SK-N-SH (cell line): ENCODE measurements at regions not wholly inside any gene's neighbourhood (a gene's known extent, or its start where the extent isn't known, plus 50 kb on each side); places are given as distances from the start of the nearest gene placed in this dataset.
A peak's percentile ranks its signal among the peaks of the same experiment; 100 is the strongest.

Experiments
- CTCF ChIA-PET: fragments of 300-600, 350-600 bp; formaldehyde crosslinking; extraction: SDS; loops from one replicate; lab custom pipeline; 2021; lab: Yijun Ruan, JAX
- POLR2A ChIA-PET: fragments of 350-600 bp; sonication (Branson Sonifier 250); formaldehyde crosslinking; extraction: SDS; loops from one replicate; lab custom pipeline; 2020; ENCODE audit warnings: antibody characterized with exemption, inconsistent platforms; lab: Yijun Ruan, JAX
- DNase-seq: peaks from one replicate; pipeline ENCODE4 v3.0.0; 2012
- H2AFZ ChIP-seq: fragments of 200-600 bp; sonication (generic); 2 replicates; pipeline ENCODE4 v1.8.1; 2016; ENCODE audit warnings: antibody characterized with exemption, mild to moderate bottlenecking, low read depth
- H3F3A ChIP-seq: fragments of 200-600 bp; sonication (generic); replicated peaks from 2 replicates; pipeline ENCODE3; 2016; ENCODE audit warnings: antibody characterized with exemption, mild to moderate bottlenecking; ENCODE audit not compliant: insufficient read depth
- H3K27ac ChIP-seq, 2 experiments: fragments of 200-500 bp in 1 of 2; fragments of 200-600 bp in 1 of 2; sonication (Bioruptor generic) in 1 of 2; sonication (generic), shearing (Covaris generic) in 1 of 2; 2 replicates each; pipeline versions ENCODE4 v1.5.1 to v1.6.1; 2014 to 2016; ENCODE audit warnings: low read depth in 2 of 2, inconsistent platforms in 1 of 2, low read length in 1 of 2, mild to moderate bottlenecking in 1 of 2, mixed read lengths in 1 of 2
- H3K27me3 ChIP-seq: fragments of 200-600 bp; sonication (generic), shearing (Covaris generic); 2 replicates; pipeline ENCODE4 v1.6.1; 2016; ENCODE audit warnings: mixed run types; ENCODE audit not compliant: insufficient read depth
- H3K36me3 ChIP-seq, 2 experiments: fragments of 200-500 bp in 1 of 2; fragments of 200-600 bp in 1 of 2; sonication (Bioruptor generic) in 1 of 2; sonication (generic) in 1 of 2; replicated peaks in 1 of 2; 2 replicates each; pipeline versions ENCODE3 to v1.5.1; 2014 to 2016; ENCODE audit warnings: low read length in 1 of 2, mild to moderate bottlenecking in 1 of 2; ENCODE audit not compliant: insufficient read depth in 2 of 2, control insufficient read depth in 1 of 2
- H3K4me1 ChIP-seq, 2 experiments: fragments of 200-500 bp in 1 of 2; fragments of 200-600 bp in 1 of 2; sonication (Bioruptor generic) in 1 of 2; sonication (generic), shearing (Covaris generic) in 1 of 2; 2 replicates each; pipeline versions ENCODE4 v1.5.1 to v1.6.1; 2014 to 2016; ENCODE audit warnings: low read depth in 1 of 2, low read length in 1 of 2, mixed run types in 1 of 2; ENCODE audit not compliant: insufficient read depth in 2 of 2, control insufficient read depth in 1 of 2
- H3K4me2 ChIP-seq: fragments of 200-600 bp; sonication (generic), shearing (Covaris generic); 2 replicates; pipeline ENCODE4 v1.6.1; 2017; ENCODE audit warnings: mixed run types
- H3K4me3 ChIP-seq, 2 experiments: fragments of 200-500 bp in 1 of 2; fragments of 200-600 bp in 1 of 2; sonication (Bioruptor generic) in 1 of 2; sonication (generic), shearing (Covaris generic) in 1 of 2; 2 replicates each; pipeline versions ENCODE4 v1.5.1 to v1.8.1; 2014 to 2016; ENCODE audit warnings: low read depth in 2 of 2, inconsistent platforms in 1 of 2, low read length in 1 of 2, mild to moderate bottlenecking in 1 of 2, mixed read lengths in 1 of 2, moderate library complexity in 1 of 2
- H3K79me2 ChIP-seq: fragments of 200-600 bp; sonication (generic); 2 replicates; pipeline ENCODE4 v1.8.1; 2017; ENCODE audit warnings: mild to moderate bottlenecking; ENCODE audit not compliant: insufficient read depth
- H3K9ac ChIP-seq: fragments of 200-600 bp; sonication (generic); 2 replicates; pipeline ENCODE4 v1.6.1; 2017; ENCODE audit warnings: mixed run types
- H3K9me2 ChIP-seq: fragments of 200-600 bp; sonication (generic); 2 replicates; pipeline ENCODE4 v1.6.1; 2017; ENCODE audit warnings: mixed run types
- H3K9me3 ChIP-seq: fragments of 200-600 bp; sonication (generic); 2 replicates; pipeline ENCODE4 v1.6.1; 2017; ENCODE audit warnings: mixed run types, mild to moderate bottlenecking, moderate library complexity
- H4K20me1 ChIP-seq: fragments of 200-600 bp; sonication (generic); 2 replicates; pipeline ENCODE4 v1.6.1; 2017; ENCODE audit warnings: mild to moderate bottlenecking, mixed run types; ENCODE audit not compliant: insufficient read depth
- ELF1 ChIP-seq: IDR thresholded peaks from 2 replicates; pipeline ENCODE4 v1.4.0; 2012
- EP300 ChIP-seq, 2 experiments: IDR thresholded peaks; 2 replicates each; pipeline versions ENCODE4 v1.4.0 to v1.6.1; 2012; ENCODE audit warnings: borderline replicate concordance in 1 of 2, low read depth in 1 of 2, low read length in 1 of 2
- GATA2 ChIP-seq: sonication (generic); formaldehyde crosslinking; IDR thresholded peaks from 2 replicates; pipeline ENCODE4 v1.5.0; 2020; ENCODE audit warnings: mild to moderate bottlenecking, missing genetic modification reagents
- JUND ChIP-seq: IDR thresholded peaks from 2 replicates; pipeline ENCODE4 v1.4.0; 2012
- MEF2A ChIP-seq: IDR thresholded peaks from 2 replicates; pipeline ENCODE4 v1.4.0; 2012; ENCODE audit warnings: low read depth, borderline replicate concordance
- MXI1 ChIP-seq: IDR thresholded peaks from 2 replicates; pipeline ENCODE4 v1.6.1; 2012; ENCODE audit warnings: mild to moderate bottlenecking, low read depth, low read length, improper control_type of control experiment
- NRF1 ChIP-seq: IDR thresholded peaks from 2 replicates; pipeline ENCODE4 v1.6.1; 2012; ENCODE audit warnings: low read depth, mild to moderate bottlenecking, low read length
- RAD21 ChIP-seq: IDR thresholded peaks from 2 replicates; pipeline ENCODE4 v1.6.1; 2012; ENCODE audit warnings: mild to moderate bottlenecking, low read length
- RFX5 ChIP-seq: IDR thresholded peaks from 2 replicates; pipeline ENCODE4 v1.6.1; 2012; ENCODE audit warnings: mild to moderate bottlenecking, improper control_type of control experiment, low read length
- RXRA ChIP-seq: IDR thresholded peaks from 2 replicates; pipeline ENCODE4 v1.4.0; 2012; ENCODE audit warnings: low read depth, mild to moderate bottlenecking, borderline replicate concordance
- SIN3A ChIP-seq: IDR thresholded peaks from 2 replicates; pipeline ENCODE4 v1.6.1; 2012; ENCODE audit warnings: low read depth, mild to moderate bottlenecking, low read length, moderate library complexity, borderline replicate concordance
- SMC3 ChIP-seq: IDR thresholded peaks from 2 replicates; pipeline ENCODE4 v1.6.1; 2012; ENCODE audit warnings: low read depth, low read length, improper control_type of control experiment
- TCF12 ChIP-seq: IDR thresholded peaks from 2 replicates; pipeline ENCODE4 v1.4.0; 2012
- TEAD4 ChIP-seq: IDR thresholded peaks from 2 replicates; pipeline ENCODE4 v1.4.0; 2012; ENCODE audit warnings: mild to moderate bottlenecking, borderline replicate concordance; ENCODE audit not compliant: insufficient read depth
- WGBS: methylation state at CpG from one replicate; pipeline ENCODE4 v1.1.6; 2017; ENCODE audit warnings: low lambda C conversion rate; 5-methylcytosine and 5-hydroxymethylcytosine counted together
- TF ChIP-seq, protein P1 (sequence below): IDR thresholded peaks from 2 replicates; pipeline ENCODE4; 2012
- TF ChIP-seq, protein P2 (sequence below): IDR thresholded peaks from 2 replicates; pipeline ENCODE4 v1.4.0; 2012; ENCODE audit warnings: low read depth, borderline replicate concordance
- TF ChIP-seq, protein P3 (sequence below): IDR thresholded peaks from 2 replicates; pipeline ENCODE4 v1.4.0; 2012; ENCODE audit warnings: low read depth, borderline replicate concordance
- TF ChIP-seq, protein P4 (sequence below): fragments of 150-350 bp; IDR thresholded peaks from 2 replicates; pipeline ENCODE4 v1.6.1; 2016; ENCODE audit warnings: mild to moderate bottlenecking, low read depth, low read length
- TF ChIP-seq, protein P5 (sequence below): IDR thresholded peaks from 2 replicates; pipeline ENCODE4 v1.6.1; 2012; ENCODE audit warnings: mild to moderate bottlenecking, low read depth, low read length, moderate library complexity

DNA sequence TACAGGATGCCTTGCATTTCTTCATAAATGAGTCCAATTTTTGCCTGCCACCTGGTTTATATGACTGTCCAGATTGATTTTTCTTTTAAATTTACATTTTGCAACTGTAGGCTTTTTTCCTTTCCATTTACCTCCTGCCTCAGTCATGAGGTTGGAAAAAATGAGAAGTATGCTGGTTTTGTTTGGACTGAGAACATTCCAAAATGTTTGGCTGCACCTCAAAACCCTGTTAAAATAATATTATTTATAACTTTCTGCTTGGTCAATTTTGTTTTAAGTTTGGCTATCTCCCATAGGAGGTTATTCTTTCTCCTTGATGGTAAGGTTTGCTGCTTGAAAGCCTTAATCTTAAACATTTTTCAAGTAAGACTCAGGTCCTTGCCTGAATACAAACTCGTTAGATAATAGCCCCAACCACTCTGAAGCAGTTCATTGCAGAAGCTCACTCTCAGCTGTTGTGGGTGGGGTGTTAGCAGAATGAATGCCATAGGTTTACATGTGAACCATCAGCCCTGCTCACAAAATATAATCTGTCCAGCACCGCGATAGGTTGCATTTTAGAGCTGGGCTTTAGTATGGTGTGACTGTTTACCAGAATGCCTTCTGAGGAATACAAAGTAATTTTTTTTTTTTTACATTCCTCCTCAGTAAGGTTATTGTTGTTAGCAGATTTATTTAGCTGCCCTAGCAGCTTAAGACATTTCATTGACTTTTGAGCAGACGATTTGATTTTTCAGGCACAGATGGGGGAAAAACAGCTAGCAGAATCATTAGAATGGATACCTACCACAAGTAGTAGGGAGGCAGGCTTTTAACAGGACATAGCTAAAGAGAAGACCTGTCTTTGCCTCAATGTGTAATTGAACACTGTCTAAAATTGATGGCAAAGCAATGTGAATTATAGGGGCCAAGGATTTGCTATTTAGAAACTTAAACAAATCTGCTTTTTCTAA lies 630.8 kb upstream of the KCNMB2 start (continued):
- TF ChIP-seq EP300 (IDR thresholded peaks at IDR 0.05; ENCODE audit: borderline replicate concordance in 1 of 2, low read depth in 1 of 2, low read length in 1 of 2) (peak; percentile 59 to 97; a peak in 3 of 4 replicates), MEF2A (peak; percentile 56; the same call in 1 of the 2 replicates), TCF12 (peak; percentile 99), SIN3A (no peak), RAD21 (no peak), RXRA (peak; percentile 67; the same call in 1 of the 2 replicates), ELF1 (no peak)
- TF ChIP-seq, protein P1, sequence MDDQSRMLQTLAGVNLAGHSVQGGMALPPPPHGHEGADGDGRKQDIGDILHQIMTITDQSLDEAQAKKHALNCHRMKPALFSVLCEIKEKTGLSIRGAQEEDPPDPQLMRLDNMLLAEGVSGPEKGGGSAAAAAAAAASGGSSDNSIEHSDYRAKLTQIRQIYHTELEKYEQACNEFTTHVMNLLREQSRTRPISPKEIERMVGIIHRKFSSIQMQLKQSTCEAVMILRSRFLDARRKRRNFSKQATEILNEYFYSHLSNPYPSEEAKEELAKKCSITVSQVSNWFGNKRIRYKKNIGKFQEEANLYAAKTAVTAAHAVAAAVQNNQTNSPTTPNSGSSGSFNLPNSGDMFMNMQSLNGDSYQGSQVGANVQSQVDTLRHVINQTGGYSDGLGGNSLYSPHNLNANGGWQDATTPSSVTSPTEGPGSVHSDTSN: peak; percentile 94
- TF ChIP-seq, protein P2, sequence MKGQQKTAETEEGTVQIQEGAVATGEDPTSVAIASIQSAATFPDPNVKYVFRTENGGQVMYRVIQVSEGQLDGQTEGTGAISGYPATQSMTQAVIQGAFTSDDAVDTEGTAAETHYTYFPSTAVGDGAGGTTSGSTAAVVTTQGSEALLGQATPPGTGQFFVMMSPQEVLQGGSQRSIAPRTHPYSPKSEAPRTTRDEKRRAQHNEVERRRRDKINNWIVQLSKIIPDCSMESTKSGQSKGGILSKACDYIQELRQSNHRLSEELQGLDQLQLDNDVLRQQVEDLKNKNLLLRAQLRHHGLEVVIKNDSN: no peak
- TF ChIP-seq, all 33 proteins: peak for 11

DNA sequence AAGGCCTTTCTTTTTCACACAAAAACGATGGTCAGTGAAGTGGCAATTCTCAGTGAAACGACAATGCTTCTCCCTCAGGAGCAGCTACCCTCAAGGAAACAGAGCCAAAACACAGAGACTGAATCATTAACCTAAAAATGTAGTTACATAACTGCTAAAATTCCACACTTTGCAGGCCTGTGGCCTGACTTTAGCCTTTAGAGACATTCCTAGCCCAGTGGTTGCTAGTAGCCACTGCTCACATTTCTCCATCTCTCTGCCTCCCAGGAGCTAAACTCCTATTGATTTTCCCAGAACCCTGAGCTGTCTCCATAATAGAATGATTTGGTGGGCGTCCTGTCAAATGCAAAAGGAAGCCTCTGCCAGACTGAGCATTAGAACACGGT lies 630.1 kb upstream of the KCNMB2 start:
- CTCF ChIA-PET: interaction anchor here (1.1 to 1.5 kb wide), 3 partner anchors 67 to 855 kb away, joined by 3 read pairs; no protein-coding TSS in a partner anchor
- peak; percentile 61 for TF ChIP-seq JUND
- TF ChIP-seq, protein P3, sequence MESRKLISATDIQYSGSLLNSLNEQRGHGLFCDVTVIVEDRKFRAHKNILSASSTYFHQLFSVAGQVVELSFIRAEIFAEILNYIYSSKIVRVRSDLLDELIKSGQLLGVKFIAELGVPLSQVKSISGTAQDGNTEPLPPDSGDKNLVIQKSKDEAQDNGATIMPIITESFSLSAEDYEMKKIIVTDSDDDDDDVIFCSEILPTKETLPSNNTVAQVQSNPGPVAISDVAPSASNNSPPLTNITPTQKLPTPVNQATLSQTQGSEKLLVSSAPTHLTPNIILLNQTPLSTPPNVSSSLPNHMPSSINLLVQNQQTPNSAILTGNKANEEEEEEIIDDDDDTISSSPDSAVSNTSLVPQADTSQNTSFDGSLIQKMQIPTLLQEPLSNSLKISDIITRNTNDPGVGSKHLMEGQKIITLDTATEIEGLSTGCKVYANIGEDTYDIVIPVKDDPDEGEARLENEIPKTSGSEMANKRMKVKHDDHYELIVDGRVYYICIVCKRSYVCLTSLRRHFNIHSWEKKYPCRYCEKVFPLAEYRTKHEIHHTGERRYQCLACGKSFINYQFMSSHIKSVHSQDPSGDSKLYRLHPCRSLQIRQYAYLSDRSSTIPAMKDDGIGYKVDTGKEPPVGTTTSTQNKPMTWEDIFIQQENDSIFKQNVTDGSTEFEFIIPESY: peak; percentile 31; the same call in 1 of the 2 replicates
- TF ChIP-seq, protein P2: no peak
- peak; percentile 83 for TF ChIP-seq TEAD4
- TF ChIP-seq MXI1: no peak
- no peak for TF ChIP-seq ELF1
- no peak for TF ChIP-seq NRF1
- TF ChIP-seq RFX5: no peak
- TF ChIP-seq, protein P4, sequence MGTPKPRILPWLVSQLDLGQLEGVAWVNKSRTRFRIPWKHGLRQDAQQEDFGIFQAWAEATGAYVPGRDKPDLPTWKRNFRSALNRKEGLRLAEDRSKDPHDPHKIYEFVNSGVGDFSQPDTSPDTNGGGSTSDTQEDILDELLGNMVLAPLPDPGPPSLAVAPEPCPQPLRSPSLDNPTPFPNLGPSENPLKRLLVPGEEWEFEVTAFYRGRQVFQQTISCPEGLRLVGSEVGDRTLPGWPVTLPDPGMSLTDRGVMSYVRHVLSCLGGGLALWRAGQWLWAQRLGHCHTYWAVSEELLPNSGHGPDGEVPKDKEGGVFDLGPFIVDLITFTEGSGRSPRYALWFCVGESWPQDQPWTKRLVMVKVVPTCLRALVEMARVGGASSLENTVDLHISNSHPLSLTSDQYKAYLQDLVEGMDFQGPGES: no peak
- TF ChIP-seq RXRA: peak; percentile 67; the same call in 1 of the 2 replicates
- TF ChIP-seq SMC3: no peak
- TF ChIP-seq, protein P5, sequence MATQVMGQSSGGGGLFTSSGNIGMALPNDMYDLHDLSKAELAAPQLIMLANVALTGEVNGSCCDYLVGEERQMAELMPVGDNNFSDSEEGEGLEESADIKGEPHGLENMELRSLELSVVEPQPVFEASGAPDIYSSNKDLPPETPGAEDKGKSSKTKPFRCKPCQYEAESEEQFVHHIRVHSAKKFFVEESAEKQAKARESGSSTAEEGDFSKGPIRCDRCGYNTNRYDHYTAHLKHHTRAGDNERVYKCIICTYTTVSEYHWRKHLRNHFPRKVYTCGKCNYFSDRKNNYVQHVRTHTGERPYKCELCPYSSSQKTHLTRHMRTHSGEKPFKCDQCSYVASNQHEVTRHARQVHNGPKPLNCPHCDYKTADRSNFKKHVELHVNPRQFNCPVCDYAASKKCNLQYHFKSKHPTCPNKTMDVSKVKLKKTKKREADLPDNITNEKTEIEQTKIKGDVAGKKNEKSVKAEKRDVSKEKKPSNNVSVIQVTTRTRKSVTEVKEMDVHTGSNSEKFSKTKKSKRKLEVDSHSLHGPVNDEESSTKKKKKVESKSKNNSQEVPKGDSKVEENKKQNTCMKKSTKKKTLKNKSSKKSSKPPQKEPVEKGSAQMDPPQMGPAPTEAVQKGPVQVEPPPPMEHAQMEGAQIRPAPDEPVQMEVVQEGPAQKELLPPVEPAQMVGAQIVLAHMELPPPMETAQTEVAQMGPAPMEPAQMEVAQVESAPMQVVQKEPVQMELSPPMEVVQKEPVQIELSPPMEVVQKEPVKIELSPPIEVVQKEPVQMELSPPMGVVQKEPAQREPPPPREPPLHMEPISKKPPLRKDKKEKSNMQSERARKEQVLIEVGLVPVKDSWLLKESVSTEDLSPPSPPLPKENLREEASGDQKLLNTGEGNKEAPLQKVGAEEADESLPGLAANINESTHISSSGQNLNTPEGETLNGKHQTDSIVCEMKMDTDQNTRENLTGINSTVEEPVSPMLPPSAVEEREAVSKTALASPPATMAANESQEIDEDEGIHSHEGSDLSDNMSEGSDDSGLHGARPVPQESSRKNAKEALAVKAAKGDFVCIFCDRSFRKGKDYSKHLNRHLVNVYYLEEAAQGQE: no peak
- TF ChIP-seq GATA2: no peak
- no peak for TF ChIP-seq RAD21

More for the DNA sequence above, 630.1 kb upstream of the KCNMB2 start:
- peaks cover 31% of the 10 kb centered on the region for H3F3A ChIP-seq
- WGBS: 50% methylated on average over 4 of the region's 4 CpGs
- H3K4me3 ChIP-seq: no peak overlapping the region
- no peaks in the 10 kb centered on the region for H4K20me1 ChIP-seq
- peak overlapping the region; percentile 41 for H3K9ac ChIP-seq
- peaks cover 0 to 18% of the 10 kb centered on the region in 2 experiments for H3K4me1 ChIP-seq
- H3K9me2 ChIP-seq: no peaks in the 10 kb centered on the region
- POLR2A ChIA-PET: no interaction called here
- peaks cover 0 to 6% of the 10 kb centered on the region in 2 experiments for H3K36me3 ChIP-seq
- DNase-seq: no peak
- H3K27ac ChIP-seq: peak overlapping the region; percentile 83 to 92
- no peaks in the 10 kb centered on the region for H3K79me2 ChIP-seq
- peak overlapping the region; percentile 60; the same call in 1 of the 2 replicates for H2AFZ ChIP-seq
- peak overlapping the region; percentile 32; the same call in 1 of the 2 replicates for H3K4me2 ChIP-seq
- H3K27me3 ChIP-seq: no peaks in the 10 kb centered on the region
- H3K9me3 ChIP-seq: no peaks in the 10 kb centered on the region
